Liver (tissue), 8 donors: ENCODE measurements at regions not wholly inside any gene's neighbourhood (a gene's known extent, or its start where the extent isn't known, plus 50 kb on each side); places are given as distances from the start of the nearest gene placed in this dataset.

Source experiments
- DNase-seq: peaks from one replicate; pipeline ENCODE4 v3.0.0-alpha.2; 2017; ENCODE audit warnings: low spot score
- H3K27ac ChIP-seq, 2 donors: one replicate each; pipeline ENCODE4 v1.7.0; 2013; ENCODE audit warnings: inconsistent platforms in 2 of 2, low read length in 2 of 2, control low read depth in 1 of 2, low read depth in 1 of 2, mild to moderate bottlenecking in 1 of 2
- H3K27me3 ChIP-seq, 4 donors: one replicate each; pipeline versions ENCODE4 v1.6.1 to v1.7.0; 2013; ENCODE audit warnings: low read length in 3 of 4, inconsistent platforms in 1 of 4, mild to moderate bottlenecking in 1 of 4, moderate library complexity in 1 of 4; ENCODE audit not compliant: control insufficient read depth in 4 of 4, insufficient read depth in 4 of 4
- H3K36me3 ChIP-seq, 4 donors: one replicate each; pipeline versions ENCODE4 v1.6.1 to v1.7.0; 2013; ENCODE audit warnings: low read length in 3 of 4, mild to moderate bottlenecking in 3 of 4, low read depth in 1 of 4, moderate library complexity in 1 of 4; ENCODE audit not compliant: control insufficient read depth in 4 of 4, insufficient read depth in 3 of 4
- H3K4me1 ChIP-seq, 4 donors: one replicate each; pipeline versions ENCODE4 v1.6.1 to v1.7.0; 2013; ENCODE audit warnings: low read length in 3 of 4, mild to moderate bottlenecking in 3 of 4, moderate library complexity in 1 of 4; ENCODE audit not compliant: control insufficient read depth in 4 of 4, insufficient read depth in 4 of 4
- H3K4me3 ChIP-seq, 3 donors: one replicate each; pipeline versions ENCODE4 v1.6.1 to v1.7.0; 2013; ENCODE audit warnings: low read length in 3 of 3, control low read depth in 1 of 3, low read depth in 1 of 3, mild to moderate bottlenecking in 1 of 3
- H3K9ac ChIP-seq, 2 donors: one replicate each; pipeline ENCODE4 v1.7.0; 2013; ENCODE audit warnings: low read length in 2 of 2, mild to moderate bottlenecking in 2 of 2, moderate library complexity in 2 of 2, control low read depth in 1 of 2, low read depth in 1 of 2
- H3K9me3 ChIP-seq, 4 donors: one replicate each; pipeline versions ENCODE4 v1.6.1 to v1.7.0; 2013; ENCODE audit warnings: low read length in 3 of 4; ENCODE audit not compliant: control insufficient read depth in 4 of 4
- EGR1 ChIP-seq, 2 donors: IDR thresholded peaks; 2 replicates each; pipeline ENCODE4 v1.6.1; 2016 to 2018; ENCODE audit warnings: antibody characterized with exemption in 2 of 2, low read depth in 2 of 2
- FOXA1 ChIP-seq: IDR thresholded peaks from 2 replicates; pipeline ENCODE4 v1.6.1; 2016; ENCODE audit warnings: antibody characterized with exemption
- FOXA2 ChIP-seq: IDR thresholded peaks from 2 replicates; pipeline ENCODE4 v1.6.1; 2016; ENCODE audit warnings: antibody characterized with exemption
- GABPA ChIP-seq, 2 donors: IDR thresholded peaks in 1 of 2; conservative IDR thresholded peaks in 1 of 2; 2 replicates each; pipeline ENCODE4 v1.6.1; 2016; ENCODE audit warnings: antibody characterized with exemption in 2 of 2, mild to moderate bottlenecking in 1 of 2, moderate library complexity in 1 of 2
- HNF4A ChIP-seq, 2 donors: conservative IDR thresholded peaks; 2 replicates each; pipeline ENCODE4 v1.6.1; 2016; ENCODE audit warnings: antibody characterized with exemption in 2 of 2, mild to moderate bottlenecking in 2 of 2
- HNF4G ChIP-seq: IDR thresholded peaks from 2 replicates; pipeline ENCODE4 v1.6.1; 2016; ENCODE audit warnings: antibody characterized with exemption
- JUND ChIP-seq, 2 donors: IDR thresholded peaks; 2 replicates each; pipeline ENCODE4 v1.6.1; 2016; ENCODE audit warnings: antibody characterized with exemption in 2 of 2
- RAD21 ChIP-seq, 2 donors: IDR thresholded peaks; 2 replicates each; pipeline ENCODE4 v1.6.1; 2016; ENCODE audit warnings: antibody characterized with exemption in 2 of 2, mild to moderate bottlenecking in 2 of 2
- REST ChIP-seq: IDR thresholded peaks from 2 replicates; pipeline ENCODE4 v1.6.1; 2016; ENCODE audit warnings: antibody characterized with exemption, mild to moderate bottlenecking
- RXRA ChIP-seq, 2 donors: IDR thresholded peaks; 2 replicates each; pipeline ENCODE4 v1.6.1; 2017 to 2018; ENCODE audit warnings: antibody characterized with exemption in 2 of 2, mild to moderate bottlenecking in 1 of 2
- SP1 ChIP-seq: IDR thresholded peaks from 2 replicates; pipeline ENCODE4 v1.6.1; 2018; ENCODE audit warnings: antibody characterized with exemption, mild to moderate bottlenecking
- TAF1 ChIP-seq: conservative IDR thresholded peaks from 2 replicates; pipeline ENCODE4 v1.6.1; 2016; ENCODE audit warnings: antibody characterized with exemption, mild to moderate bottlenecking
- YY1 ChIP-seq: IDR thresholded peaks from 2 replicates; pipeline ENCODE4 v1.6.1; 2016; ENCODE audit warnings: antibody characterized with exemption, mild to moderate bottlenecking
- WGBS: extraction: QIAGEN DNeasy Blood & Tissue Kit; methylation state at CpG from one replicate; pipeline ENCODE4 v1.1.7; 2013; 5-methylcytosine and 5-hydroxymethylcytosine counted together
- TF ChIP-seq, protein P1 (sequence below): IDR thresholded peaks from 2 replicates; pipeline ENCODE4 v1.6.1; 2016; ENCODE audit warnings: antibody characterized with exemption
- TF ChIP-seq, protein P2 (sequence below): IDR thresholded peaks from 2 replicates; pipeline ENCODE4 v1.6.1; 2016; ENCODE audit warnings: antibody characterized with exemption
- TF ChIP-seq, protein P3 (sequence below): IDR thresholded peaks from 2 replicates; pipeline ENCODE4 v1.6.1; 2016; ENCODE audit warnings: antibody characterized with exemption
- TF ChIP-seq, protein P4 (sequence below): fragments of 150-350 bp; IDR thresholded peaks from 2 replicates; pipeline ENCODE4 v1.5.1; 2017; ENCODE audit warnings: improper control_type of control experiment, low read depth, low read length; ENCODE audit not compliant: missing input control
- donor health status: healthy.
- donor health status: healthy.
- donor health status: healthy.
- donor health status: healthy.
- donor health status: healthy.

DNA sequence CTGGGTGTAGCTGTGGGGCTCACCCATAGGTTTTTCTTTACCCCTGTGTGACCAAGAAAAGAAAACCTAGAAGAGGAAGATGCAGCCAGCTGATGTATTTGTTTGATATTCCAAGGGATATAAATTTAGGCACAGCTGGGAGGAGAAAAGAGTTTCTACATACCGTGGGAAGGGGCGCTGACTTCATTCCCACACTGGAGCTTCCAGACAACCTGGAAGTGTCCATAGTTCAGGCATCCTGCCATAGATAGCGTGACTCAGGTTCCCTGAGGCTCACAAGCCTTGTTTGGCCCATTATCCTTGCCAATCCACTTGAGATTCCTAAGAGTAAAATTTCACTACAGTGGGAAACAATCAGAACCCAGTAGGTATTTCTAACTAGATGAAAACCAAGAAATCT, 371.7 kb upstream of the NRP1 start:
- no peak for DNase-seq
- Histone ChIP-seq H3K9ac (no peak overlapping the region), H3K27ac (no peak overlapping the region), H3K9me3 (no peaks in the 10 kb centered on the region), H3K27me3 (no peaks in the 10 kb centered on the region), H3K4me3 (no peak overlapping the region), H3K4me1 (no peaks in the 10 kb centered on the region), H3K36me3 (no peaks in the 10 kb centered on the region)
- no peak for TF ChIP-seq RXRA (IDR thresholded peaks at IDR 0.05)
- TF ChIP-seq FOXA1, result no peak
- TF ChIP-seq, protein P1, sequence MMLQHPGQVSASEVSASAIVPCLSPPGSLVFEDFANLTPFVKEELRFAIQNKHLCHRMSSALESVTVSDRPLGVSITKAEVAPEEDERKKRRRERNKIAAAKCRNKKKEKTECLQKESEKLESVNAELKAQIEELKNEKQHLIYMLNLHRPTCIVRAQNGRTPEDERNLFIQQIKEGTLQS, result no peak
- no peak for TF ChIP-seq EGR1 (IDR thresholded peaks at IDR 0.05; ENCODE audit: low read depth in 2 of 2)
- no peak for TF ChIP-seq HNF4A (conservative IDR thresholded peaks at IDR 0.05)
- TF ChIP-seq YY1, result no peak
- TF ChIP-seq JUND (IDR thresholded peaks at IDR 0.05), result no peak
- TF ChIP-seq, protein P2, sequence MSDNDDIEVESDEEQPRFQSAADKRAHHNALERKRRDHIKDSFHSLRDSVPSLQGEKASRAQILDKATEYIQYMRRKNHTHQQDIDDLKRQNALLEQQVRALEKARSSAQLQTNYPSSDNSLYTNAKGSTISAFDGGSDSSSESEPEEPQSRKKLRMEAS, result no peak
- TF ChIP-seq GABPA (IDR thresholded peaks at IDR 0.05 in 1 of 2, conservative IDR thresholded peaks at IDR 0.05 in 1 of 2), result no peak
- TF ChIP-seq HNF4G, result no peak
- TF ChIP-seq FOXA2, result no peak
- no peak for TF ChIP-seq SP1
- TF ChIP-seq TAF1, result no peak
- TF ChIP-seq RAD21 (IDR thresholded peaks at IDR 0.05), result no peak
- no peak for TF ChIP-seq REST
- TF ChIP-seq, protein P3, sequence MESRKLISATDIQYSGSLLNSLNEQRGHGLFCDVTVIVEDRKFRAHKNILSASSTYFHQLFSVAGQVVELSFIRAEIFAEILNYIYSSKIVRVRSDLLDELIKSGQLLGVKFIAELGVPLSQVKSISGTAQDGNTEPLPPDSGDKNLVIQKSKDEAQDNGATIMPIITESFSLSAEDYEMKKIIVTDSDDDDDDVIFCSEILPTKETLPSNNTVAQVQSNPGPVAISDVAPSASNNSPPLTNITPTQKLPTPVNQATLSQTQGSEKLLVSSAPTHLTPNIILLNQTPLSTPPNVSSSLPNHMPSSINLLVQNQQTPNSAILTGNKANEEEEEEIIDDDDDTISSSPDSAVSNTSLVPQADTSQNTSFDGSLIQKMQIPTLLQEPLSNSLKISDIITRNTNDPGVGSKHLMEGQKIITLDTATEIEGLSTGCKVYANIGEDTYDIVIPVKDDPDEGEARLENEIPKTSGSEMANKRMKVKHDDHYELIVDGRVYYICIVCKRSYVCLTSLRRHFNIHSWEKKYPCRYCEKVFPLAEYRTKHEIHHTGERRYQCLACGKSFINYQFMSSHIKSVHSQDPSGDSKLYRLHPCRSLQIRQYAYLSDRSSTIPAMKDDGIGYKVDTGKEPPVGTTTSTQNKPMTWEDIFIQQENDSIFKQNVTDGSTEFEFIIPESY, result no peak
- TF ChIP-seq, protein P4, sequence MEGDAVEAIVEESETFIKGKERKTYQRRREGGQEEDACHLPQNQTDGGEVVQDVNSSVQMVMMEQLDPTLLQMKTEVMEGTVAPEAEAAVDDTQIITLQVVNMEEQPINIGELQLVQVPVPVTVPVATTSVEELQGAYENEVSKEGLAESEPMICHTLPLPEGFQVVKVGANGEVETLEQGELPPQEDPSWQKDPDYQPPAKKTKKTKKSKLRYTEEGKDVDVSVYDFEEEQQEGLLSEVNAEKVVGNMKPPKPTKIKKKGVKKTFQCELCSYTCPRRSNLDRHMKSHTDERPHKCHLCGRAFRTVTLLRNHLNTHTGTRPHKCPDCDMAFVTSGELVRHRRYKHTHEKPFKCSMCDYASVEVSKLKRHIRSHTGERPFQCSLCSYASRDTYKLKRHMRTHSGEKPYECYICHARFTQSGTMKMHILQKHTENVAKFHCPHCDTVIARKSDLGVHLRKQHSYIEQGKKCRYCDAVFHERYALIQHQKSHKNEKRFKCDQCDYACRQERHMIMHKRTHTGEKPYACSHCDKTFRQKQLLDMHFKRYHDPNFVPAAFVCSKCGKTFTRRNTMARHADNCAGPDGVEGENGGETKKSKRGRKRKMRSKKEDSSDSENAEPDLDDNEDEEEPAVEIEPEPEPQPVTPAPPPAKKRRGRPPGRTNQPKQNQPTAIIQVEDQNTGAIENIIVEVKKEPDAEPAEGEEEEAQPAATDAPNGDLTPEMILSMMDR, result no peak
- 89% methylated on average over 3 of the region's 3 CpGs for WGBS
